H9 (cell line): ENCODE measurements at regions not wholly inside any gene's neighbourhood (a gene's known extent, or its start where the extent isn't known, plus 50 kb on each side); places are given as distances from the start of the nearest gene placed in this dataset.

ENCODE experiments used
- DNase-seq: peaks from one replicate; pipeline ENCODE4 v3.0.0-alpha.2; 2017
- H2AFZ ChIP-seq: one replicate; pipeline ENCODE4 v1.6.1; 2013; ENCODE audit warnings: mild to moderate bottlenecking, low read length, control low read depth, moderate library complexity
- H2AK5ac ChIP-seq: 2 replicates; pipeline ENCODE4 v1.6.1; 2013; ENCODE audit warnings: low read length, control low read depth, mixed read lengths; ENCODE audit not compliant: insufficient read length
- H2BK120ac ChIP-seq: one replicate; pipeline ENCODE4 v1.6.1; 2013; ENCODE audit warnings: low read depth, mild to moderate bottlenecking, low read length, control low read depth, inconsistent platforms; ENCODE audit not compliant: poor library complexity, severe bottlenecking
- H2BK12ac ChIP-seq: 2 replicates; pipeline ENCODE4 v1.6.1; 2013; ENCODE audit warnings: low read length, control low read depth, mixed read lengths, low read depth; ENCODE audit not compliant: insufficient read length
- H2BK15ac ChIP-seq: 2 replicates; pipeline ENCODE4 v1.6.1; 2013; ENCODE audit warnings: low read depth, low read length, control low read depth
- H2BK20ac ChIP-seq: one replicate; pipeline ENCODE4 v1.6.1; 2013; ENCODE audit warnings: low read depth, mild to moderate bottlenecking, low read length, control low read depth, inconsistent platforms; ENCODE audit not compliant: poor library complexity, severe bottlenecking
- H2BK5ac ChIP-seq: 2 replicates; pipeline ENCODE4 v1.6.1; 2013; ENCODE audit warnings: low read length, control low read depth, mixed read lengths; ENCODE audit not compliant: insufficient read length
- H3K14ac ChIP-seq: 2 replicates; pipeline ENCODE4 v1.6.1; 2013; ENCODE audit warnings: low read length, control low read depth; ENCODE audit not compliant: insufficient read depth
- H3K18ac ChIP-seq: 2 replicates; pipeline ENCODE4 v1.6.1; 2013; ENCODE audit warnings: low read depth, mild to moderate bottlenecking, mixed read lengths, low read length, control low read depth; ENCODE audit not compliant: insufficient read length
- H3K23ac ChIP-seq: 2 replicates; pipeline ENCODE4 v1.6.1; 2013; ENCODE audit warnings: low read length, control low read depth, mixed read lengths, low read depth; ENCODE audit not compliant: insufficient read length
- H3K23me2 ChIP-seq: 2 replicates; pipeline ENCODE4 v1.6.1; 2013; ENCODE audit warnings: low read depth, mild to moderate bottlenecking, mixed read lengths, low read length, control low read depth; ENCODE audit not compliant: insufficient read length, poor library complexity, severe bottlenecking
- H3K27ac ChIP-seq: 2 replicates; pipeline ENCODE4 v1.5.1; 2013; ENCODE audit warnings: low read length, control low read depth, mixed read lengths, low read depth; ENCODE audit not compliant: insufficient read length
- H3K27me3 ChIP-seq: 2 replicates; pipeline ENCODE4 v1.6.1; 2013; ENCODE audit warnings: low read length, control low read depth, inconsistent platforms; ENCODE audit not compliant: insufficient read depth
- H3K4ac ChIP-seq: 2 replicates; pipeline ENCODE4 v1.6.1; 2013; ENCODE audit warnings: low read depth, mild to moderate bottlenecking, control low read depth, inconsistent platforms, low read length, moderate library complexity
- H3K4me1 ChIP-seq: 2 replicates; pipeline ENCODE4 v1.6.1; 2013; ENCODE audit warnings: low read length, control low read depth, inconsistent platforms; ENCODE audit not compliant: insufficient read depth
- H3K4me2 ChIP-seq: 2 replicates; pipeline ENCODE4 v1.6.1; 2013; ENCODE audit warnings: low read length, control low read depth, mixed read lengths; ENCODE audit not compliant: insufficient read length, insufficient read depth
- H3K56ac ChIP-seq: 2 replicates; pipeline ENCODE4 v1.6.1; 2013; ENCODE audit warnings: low read depth, mild to moderate bottlenecking, mixed read lengths, low read length, control low read depth; ENCODE audit not compliant: insufficient read length
- H3K79me1 ChIP-seq: 2 replicates; pipeline ENCODE4 v1.6.1; 2013; ENCODE audit warnings: low read depth, mild to moderate bottlenecking, moderate library complexity, low read length, control low read depth, inconsistent platforms; ENCODE audit not compliant: insufficient read depth, poor library complexity, severe bottlenecking
- H3K79me2 ChIP-seq: 2 replicates; pipeline ENCODE4 v1.6.1; 2013; ENCODE audit warnings: low read length, control low read depth, inconsistent platforms; ENCODE audit not compliant: insufficient read depth
- H3K9ac ChIP-seq: 2 replicates; pipeline ENCODE4 v1.6.1; 2013; ENCODE audit warnings: low read length, control low read depth, mixed read lengths; ENCODE audit not compliant: insufficient read length; ENCODE audit errors: extremely low read depth
- H3K9me3 ChIP-seq: one replicate; pipeline ENCODE4 v1.6.1; 2013; ENCODE audit warnings: low read depth, low read length, inconsistent platforms; ENCODE audit not compliant: control insufficient read depth
- H3T11ph ChIP-seq: one replicate; pipeline ENCODE4 v1.6.1; 2013; ENCODE audit warnings: mild to moderate bottlenecking, low read length, control low read depth, inconsistent platforms
- H4K20me1 ChIP-seq: one replicate; pipeline ENCODE4 v1.6.1; 2013; ENCODE audit not compliant: control insufficient read depth, insufficient read length, insufficient read depth
- H4K5ac ChIP-seq: 2 replicates; pipeline ENCODE4 v1.6.1; 2013; ENCODE audit warnings: low read depth, mild to moderate bottlenecking, mixed read lengths, low read length, control low read depth; ENCODE audit not compliant: insufficient read length
- H4K8ac ChIP-seq: replicated peaks from 2 replicates; pipeline ENCODE4 v1.6.1; 2013; ENCODE audit warnings: low read length, control low read depth, mixed read lengths, low read depth; ENCODE audit not compliant: insufficient read length
- H4K91ac ChIP-seq: 2 replicates; pipeline ENCODE4 v1.6.1; 2013; ENCODE audit warnings: low read depth, mild to moderate bottlenecking, moderate library complexity, mixed read lengths, low read length, control low read depth; ENCODE audit not compliant: insufficient read length
- H3K27ac Mint-ChIP-seq, 3 experiments: 2 replicates in 2 of 3; 3 replicates in 1 of 3; pipeline ENCODE4 v1.8.0; 2020 to 2021; ENCODE audit warnings: mixed read lengths in 3 of 3, mild to moderate bottlenecking in 1 of 3, moderate library complexity in 1 of 3
- H3K27me3 Mint-ChIP-seq: 2 replicates; pipeline ENCODE4 v1.8.0; 2021; ENCODE audit warnings: low read depth, mild to moderate bottlenecking, moderate library complexity, mixed read lengths
- H3K36me3 Mint-ChIP-seq, 3 experiments: 2 replicates in 2 of 3; 3 replicates in 1 of 3; pipeline ENCODE4 v1.8.0; 2020 to 2021; ENCODE audit warnings: low read depth in 3 of 3, mixed read lengths in 3 of 3; ENCODE audit not compliant: insufficient read depth in 1 of 3
- H3K4me1 Mint-ChIP-seq, 2 experiments: 2 replicates each; pipeline ENCODE4 v1.8.0; 2020; ENCODE audit warnings: mixed read lengths in 2 of 2
- H3K4me3 Mint-ChIP-seq, 2 experiments: 2 replicates in 1 of 2; 3 replicates in 1 of 2; pipeline ENCODE4 v1.8.0; 2020 to 2021; ENCODE audit warnings: mild to moderate bottlenecking in 2 of 2, mixed read lengths in 2 of 2, moderate library complexity in 1 of 2
- H3K9me3 Mint-ChIP-seq, 2 experiments: 2 replicates in 1 of 2; 3 replicates in 1 of 2; pipeline ENCODE4 v1.8.0; 2020; ENCODE audit warnings: mild to moderate bottlenecking in 2 of 2, mixed read lengths in 2 of 2, moderate library complexity in 1 of 2
- WGBS: extraction: QIAGEN DNeasy Blood & Tissue Kit; methylation state at CpG from one replicate; pipeline ENCODE4 v1.1.7; 2013; ENCODE audit warnings: missing lambda C conversion rate, low lambda C conversion rate, mixed read lengths; ENCODE audit not compliant: insufficient read length; ENCODE audit errors: extremely low coverage; 5-methylcytosine and 5-hydroxymethylcytosine counted together
- TF ChIP-seq, protein P1 (sequence below): fragments of 200-600 bp; sonication (generic); conservative IDR thresholded peaks from 3 replicates; pipeline ENCODE4 v1.8.0; 2021; ENCODE audit warnings: antibody characterized with exemption, mild to moderate bottlenecking

DNA sequence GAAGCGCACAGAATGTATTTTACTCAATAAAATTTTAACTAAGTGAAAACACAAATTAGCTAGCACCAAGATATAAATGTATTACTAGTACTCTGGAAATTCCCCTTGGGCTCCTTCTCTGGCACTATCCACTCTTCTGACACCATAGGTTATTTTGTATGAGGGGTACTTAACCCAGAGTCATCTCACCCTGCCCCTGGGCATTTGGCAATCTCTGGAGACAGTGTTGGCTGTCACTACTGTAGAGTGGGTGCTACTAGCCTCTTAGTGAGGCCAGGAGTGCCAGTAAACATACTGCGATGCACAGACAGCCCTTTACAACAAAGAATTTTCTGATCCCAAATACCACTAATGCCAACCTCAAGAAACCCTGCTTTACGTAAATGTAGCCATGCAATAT, 246.3 kb upstream of the KBTBD8 start:
- H2AK5ac ChIP-seq, result no peak overlapping the region
- no peak overlapping the region for H3K56ac ChIP-seq

More for the DNA sequence above, 246.3 kb upstream of the KBTBD8 start:
- H3K23me2 ChIP-seq, result peaks cover 3% of the 10 kb centered on the region
- H3K79me1 ChIP-seq, result no peaks in the 10 kb centered on the region
- no peaks in the 10 kb centered on the region for H3K9me3 ChIP-seq
- Mint-ChIP-seq H3K27ac (no peak overlapping the region), H3K36me3 (no peaks in the 10 kb centered on the region), H3K27me3 (peaks cover 3% of the 10 kb centered on the region; the same call in 1 of the 2 replicates), H3K4me1 (peaks cover 0 to 4% of the 10 kb centered on the region in 2 experiments; a peak in 1 of 4 replicates), H3K9me3 (no peaks in the 10 kb centered on the region; a peak in 1 of 5 replicates), H3K4me3 (no peak overlapping the region)
- H3K4ac ChIP-seq, result no peak overlapping the region
- no peak for DNase-seq
- no peak overlapping the region for H3K4me2 ChIP-seq
- WGBS, result no CpG with 5 or more reads among the region's 3 CpGs
- no peak overlapping the region for H2BK12ac ChIP-seq
- H3K9ac ChIP-seq, result no peak overlapping the region
- no peak overlapping the region for H2AFZ ChIP-seq
- H3K4me1 ChIP-seq, result no peaks in the 10 kb centered on the region
- no peak overlapping the region for H2BK120ac ChIP-seq
- TF ChIP-seq, protein P1, sequence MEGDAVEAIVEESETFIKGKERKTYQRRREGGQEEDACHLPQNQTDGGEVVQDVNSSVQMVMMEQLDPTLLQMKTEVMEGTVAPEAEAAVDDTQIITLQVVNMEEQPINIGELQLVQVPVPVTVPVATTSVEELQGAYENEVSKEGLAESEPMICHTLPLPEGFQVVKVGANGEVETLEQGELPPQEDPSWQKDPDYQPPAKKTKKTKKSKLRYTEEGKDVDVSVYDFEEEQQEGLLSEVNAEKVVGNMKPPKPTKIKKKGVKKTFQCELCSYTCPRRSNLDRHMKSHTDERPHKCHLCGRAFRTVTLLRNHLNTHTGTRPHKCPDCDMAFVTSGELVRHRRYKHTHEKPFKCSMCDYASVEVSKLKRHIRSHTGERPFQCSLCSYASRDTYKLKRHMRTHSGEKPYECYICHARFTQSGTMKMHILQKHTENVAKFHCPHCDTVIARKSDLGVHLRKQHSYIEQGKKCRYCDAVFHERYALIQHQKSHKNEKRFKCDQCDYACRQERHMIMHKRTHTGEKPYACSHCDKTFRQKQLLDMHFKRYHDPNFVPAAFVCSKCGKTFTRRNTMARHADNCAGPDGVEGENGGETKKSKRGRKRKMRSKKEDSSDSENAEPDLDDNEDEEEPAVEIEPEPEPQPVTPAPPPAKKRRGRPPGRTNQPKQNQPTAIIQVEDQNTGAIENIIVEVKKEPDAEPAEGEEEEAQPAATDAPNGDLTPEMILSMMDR, result no peak
- H4K5ac ChIP-seq, result no peak overlapping the region
- H3T11ph ChIP-seq, result no peak overlapping the region
- H4K8ac ChIP-seq, result no peak overlapping the region
- H2BK5ac ChIP-seq, result no peak overlapping the region
- H3K79me2 ChIP-seq, result no peaks in the 10 kb centered on the region
- H3K23ac ChIP-seq, result no peak overlapping the region
- H2BK15ac ChIP-seq, result no peak overlapping the region
- no peak overlapping the region for H4K91ac ChIP-seq
- H3K27me3 ChIP-seq, result no peaks in the 10 kb centered on the region
- H4K20me1 ChIP-seq, result no peaks in the 10 kb centered on the region
- H2BK20ac ChIP-seq, result no peak overlapping the region
- no peak overlapping the region for H3K14ac ChIP-seq
- H3K18ac ChIP-seq, result no peak overlapping the region
- no peak overlapping the region for H3K27ac ChIP-seq
